ENCODE measurements at regions not wholly inside any gene's neighbourhood (a gene's known extent, or its start where the extent isn't known, plus 50 kb on each side); places are given as distances from the start of the nearest gene placed in this dataset.

- DNase-seq: no peak
Measured at GRCh38 chr11:128407962-128408361, 179.4 kb downstream of the ETS1 start.

GRCh38 chr11:128405714-128406662, 181.4 kb downstream of the ETS1 start:
- DNase-seq: no peak

- no peak for DNase-seq
Measured at GRCh38 chr11:128405112-128405511, 182.2 kb downstream of the ETS1 start.

- DNase-seq: no peak
Measured at GRCh38 chr11:128404437-128404836, 182.9 kb downstream of the ETS1 start.

GRCh38 chr11:128400382-128401203, 186.8 kb downstream of the ETS1 start:
- no peak for DNase-seq

- DNase-seq: no peak
Measured at GRCh38 chr11:128399251-128400121, 187.9 kb downstream of the ETS1 start.

GRCh38 chr11:128398517-128399250, 188.7 kb downstream of the ETS1 start:
- DNase-seq: no peak

- DNase-seq: no peak
Measured at GRCh38 chr11:128397362-128397761, 190.0 kb downstream of the ETS1 start.

- DNase-seq: no peak
Measured at GRCh38 chr11:128394431-128395089, 192.8 kb downstream of the ETS1 start.

- DNase-seq: no peak
Measured at GRCh38 chr11:128392259-128392658, 195.1 kb downstream of the ETS1 start.

- DNase-seq: no peak
Measured at GRCh38 chr11:128391811-128392210, 195.5 kb downstream of the ETS1 start.

- no peak for DNase-seq
Measured at GRCh38 chr11:128390246-128390645, 197.1 kb downstream of the ETS1 start.

GRCh38 chr11:128389461-128389976, 197.8 kb downstream of the ETS1 start:
- no peak for DNase-seq

GRCh38 chr11:128388206-128388815, 199.0 kb downstream of the ETS1 start:
- no peak for DNase-seq

- DNase-seq: peak in 1 of 2 experiments; percentile 37
Measured at GRCh38 chr11:128379587-128380580, 207.5 kb downstream of the ETS1 start.

- no peak for DNase-seq
Measured at GRCh38 chr11:128375961-128376360, 211.4 kb downstream of the ETS1 start.

- DNase-seq: no peak
Measured at GRCh38 chr11:128374026-128374425, 213.3 kb downstream of the ETS1 start.

GRCh38 chr11:128372977-128373376, 214.4 kb downstream of the ETS1 start:
- DNase-seq: no peak

GRCh38 chr11:128367573-128367972, 219.8 kb downstream of the ETS1 start:
- peak in 1 of 2 experiments; percentile 23 for DNase-seq

Measured in activated CD4-positive, alpha-beta T cell treated with anti-CD3 and anti-CD28 coated beads, Interleukin-2, amount 50 U/mL, for 48 hours (primary cell).